Stimulated activated CD4-positive, alpha-beta T cell treated with anti-CD3 and anti-CD28 coated beads, Interleukin-1b, Interleukin-23, amount 100 ng/mL, for 1 hour (primary cell): ENCODE measurements at regions not wholly inside any gene's neighbourhood (a gene's known extent, or its start where the extent isn't known, plus 50 kb on each side); places are given as distances from the start of the nearest gene placed in this dataset.

Experiments
- DNase-seq, 2 donors: peaks; one replicate each; pipeline ENCODE4 v3.0.0-alpha.2; 2020; ENCODE audit warnings: low read depth in 2 of 2

DNA sequence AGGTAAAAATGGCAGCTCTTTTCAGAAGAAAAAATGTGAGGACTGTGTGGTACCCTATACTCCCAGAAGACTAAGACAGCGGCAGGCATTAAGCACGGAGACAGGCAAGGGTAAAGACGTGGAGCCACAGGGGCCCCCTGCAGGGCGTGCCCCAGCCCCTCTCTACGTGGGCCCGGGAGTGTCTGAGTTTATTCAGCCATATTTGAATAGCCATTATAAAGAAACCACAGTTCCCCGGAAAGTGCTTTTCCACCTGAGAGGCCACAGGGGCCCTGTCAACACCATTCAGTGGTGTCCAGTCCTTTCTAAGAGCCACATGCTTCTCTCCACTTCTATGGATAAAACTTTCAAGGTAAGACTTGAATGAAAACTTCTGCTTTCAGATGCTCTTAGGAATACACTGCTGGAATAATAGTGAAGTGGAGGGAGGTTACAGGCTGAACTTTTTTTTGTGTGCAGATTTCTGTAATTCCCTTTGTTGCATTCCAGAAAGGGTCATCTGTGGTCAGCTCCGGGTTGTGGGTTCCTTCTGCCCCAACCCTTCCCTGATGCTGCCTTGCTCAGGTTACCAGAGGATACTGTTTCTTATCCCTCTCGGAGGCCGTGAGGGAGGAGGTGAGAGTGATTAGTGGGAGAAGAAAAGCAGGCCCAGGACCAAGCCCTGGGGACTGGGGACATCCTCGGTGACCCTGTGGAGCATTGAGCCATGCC, 58.4 kb downstream of the SLC25A47 start:
- DNase-seq = no peak

DNA sequence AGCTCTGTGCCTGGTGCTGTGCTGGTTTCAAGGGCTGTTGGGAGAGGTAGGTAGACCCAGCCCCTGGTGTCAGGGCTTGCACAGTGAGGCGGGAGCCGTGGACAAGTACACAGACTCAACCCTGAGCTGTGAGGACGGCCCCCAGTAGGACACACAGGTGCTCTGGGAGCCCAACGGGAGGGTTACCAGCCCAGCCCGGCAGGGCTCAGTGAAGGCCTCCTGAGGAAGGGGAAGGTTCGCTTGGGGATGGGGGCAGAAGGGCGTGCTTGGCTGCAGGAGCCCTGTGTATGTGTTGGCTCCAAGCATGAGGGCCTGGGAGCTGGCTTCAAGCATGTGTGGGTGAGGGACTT, 58.9 kb downstream of the SLC25A47 start:
- no peak for DNase-seq

GRCh38 chr14:100383727-100384158, 60.6 kb downstream of the SLC25A47 start:
- peak; percentile 29 to 34 for DNase-seq

DNA sequence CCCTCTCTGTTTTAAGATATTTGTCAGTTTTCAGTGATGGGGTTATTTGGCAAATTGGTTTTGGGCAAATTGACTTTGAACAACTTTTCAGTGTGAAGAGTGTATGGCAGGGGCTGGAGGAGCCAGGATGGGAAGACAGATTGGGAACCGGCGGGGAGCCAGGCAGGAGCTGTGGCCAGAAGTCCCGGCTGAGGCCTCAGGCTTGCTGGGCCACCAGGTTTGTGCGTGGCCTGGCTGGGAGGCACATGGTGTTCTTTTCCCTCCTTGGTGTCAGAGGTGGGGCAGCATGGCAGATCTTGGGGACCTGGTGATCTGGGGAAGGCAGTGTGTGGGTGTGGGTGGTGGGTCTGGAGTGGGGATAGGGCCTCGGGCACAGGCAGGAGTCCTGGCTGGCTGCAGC, 61.1 kb downstream of the SLC25A47 start:
- DNase-seq = no peak

- DNase-seq = no peak
Measured at GRCh38 chr14:100384819-100385813, 62.0 kb downstream of the SLC25A47 start.

- no peak for DNase-seq
Measured at GRCh38 chr14:100386121-100386520, 63.0 kb downstream of the SLC25A47 start.

- no peak for DNase-seq
Measured at GRCh38 chr14:100386846-100387245, 63.7 kb downstream of the SLC25A47 start.

- DNase-seq = no peak
Measured at GRCh38 chr14:100387450-100387849, 64.3 kb downstream of the SLC25A47 start.

DNA sequence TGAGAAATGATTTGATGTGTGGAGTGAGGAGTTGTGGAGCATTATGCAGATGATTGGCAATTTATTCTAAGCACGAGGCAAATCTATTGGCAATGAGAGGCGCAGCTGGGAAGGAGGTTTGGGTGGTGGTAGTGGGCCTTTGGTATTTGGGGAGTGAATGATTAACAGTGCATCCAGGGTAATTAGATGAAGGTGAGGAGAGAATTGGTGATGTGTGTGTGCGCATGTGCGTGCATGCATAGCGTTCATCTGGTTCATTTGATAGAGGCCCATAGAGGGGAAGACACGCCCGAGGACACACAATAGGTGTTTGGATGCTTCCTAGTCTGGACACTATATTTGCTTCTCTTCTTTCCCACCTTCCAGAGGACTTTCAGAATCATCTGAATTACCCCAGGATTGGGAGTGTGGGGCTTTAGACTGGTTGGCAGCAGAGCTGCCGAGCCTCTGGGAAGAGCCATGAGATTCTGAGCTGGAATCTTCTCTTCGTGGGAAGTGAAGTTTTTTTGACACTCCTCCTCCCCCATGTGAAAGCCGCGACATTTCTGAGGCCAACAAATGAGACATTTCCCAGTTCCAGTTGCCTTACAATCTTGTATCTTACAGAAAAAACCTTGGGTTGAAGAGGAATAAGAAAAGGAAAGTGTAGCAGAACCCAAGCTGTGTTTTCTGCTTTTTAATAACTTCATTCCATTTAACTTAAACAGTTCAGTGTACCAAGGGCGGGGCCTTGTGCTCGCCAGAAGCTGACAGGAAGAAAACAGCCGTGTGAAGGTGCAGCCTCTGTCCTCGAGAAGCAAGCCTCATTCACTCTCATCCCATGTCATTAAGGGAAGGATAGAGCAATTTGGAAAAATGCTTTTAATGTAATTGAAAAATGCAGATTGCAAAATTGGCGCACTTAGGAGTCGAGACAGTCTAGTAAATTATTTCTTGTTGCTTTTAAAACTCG, 65.2 kb downstream of the SLC25A47 start:
- no peak for DNase-seq

- DNase-seq = no peak
Measured at GRCh38 chr14:100389497-100390104, 66.5 kb downstream of the SLC25A47 start.

- no peak for DNase-seq
Measured at GRCh38 chr14:100391173-100391572, 68.0 kb downstream of the SLC25A47 start.

GRCh38 chr14:100391724-100392123, 68.6 kb downstream of the SLC25A47 start:
- DNase-seq = no peak

DNA sequence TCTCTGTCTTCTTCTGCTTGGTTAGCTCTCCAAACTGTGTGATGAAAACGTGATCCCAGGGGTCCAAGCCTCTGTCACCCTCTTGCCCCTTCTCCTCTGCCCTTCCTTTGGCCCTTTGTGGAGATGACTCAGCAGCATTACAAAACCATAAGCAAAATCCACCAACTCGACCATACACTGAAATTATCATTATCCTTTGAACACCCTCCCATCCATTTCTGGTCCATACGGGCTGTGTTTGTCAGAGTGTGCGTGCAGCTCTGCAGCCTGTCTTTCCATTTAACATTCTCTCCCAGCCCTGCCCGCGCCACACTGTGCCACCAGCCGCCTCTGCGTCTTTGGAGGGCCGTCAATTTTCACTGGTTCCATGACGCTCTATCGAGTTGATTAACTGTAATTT, 69.2 kb downstream of the SLC25A47 start:
- DNase-seq = no peak

- DNase-seq = no peak
Measured at GRCh38 chr14:100393362-100393761, 70.2 kb downstream of the SLC25A47 start.

DNA sequence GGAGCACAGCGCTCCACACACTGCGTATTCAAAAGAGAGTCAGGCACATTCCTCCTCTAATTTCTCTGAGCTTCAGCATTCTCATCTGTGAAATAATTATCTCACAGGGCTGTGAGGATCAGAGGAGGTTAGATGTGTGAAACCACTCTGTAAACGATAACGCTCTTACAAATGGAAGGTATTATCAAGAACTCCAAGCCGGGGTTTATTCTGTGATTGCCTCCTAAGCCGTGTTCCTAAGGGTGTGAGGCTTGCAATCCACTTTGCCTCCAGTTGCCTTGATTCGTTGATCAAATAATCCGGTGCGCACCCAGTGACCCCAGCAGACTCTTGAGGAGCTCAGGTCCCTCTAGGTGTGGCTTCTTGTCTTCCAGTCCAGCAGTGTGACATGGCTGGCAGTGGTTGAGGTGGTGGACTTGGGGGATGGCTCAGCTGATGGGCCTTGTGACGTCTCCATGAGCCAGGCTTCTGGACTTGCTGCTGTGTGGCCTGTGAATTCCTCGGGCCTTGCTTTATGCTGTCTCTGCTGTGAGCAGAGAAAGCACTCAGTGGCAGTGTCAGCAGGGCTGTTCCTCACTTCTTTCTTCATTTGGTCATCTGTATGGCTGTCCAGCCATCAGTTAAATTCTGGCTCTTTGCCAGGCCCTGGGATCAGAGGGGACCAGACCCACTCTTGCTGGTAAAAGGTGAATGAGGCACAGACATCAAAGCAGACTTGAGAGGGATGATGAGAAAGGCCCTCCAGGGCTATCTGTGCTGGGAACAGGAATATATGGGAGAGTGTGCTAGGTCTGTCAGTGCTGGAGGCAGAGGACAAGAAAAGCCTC, 71.0 kb downstream of the SLC25A47 start:
- no peak for DNase-seq

DNA sequence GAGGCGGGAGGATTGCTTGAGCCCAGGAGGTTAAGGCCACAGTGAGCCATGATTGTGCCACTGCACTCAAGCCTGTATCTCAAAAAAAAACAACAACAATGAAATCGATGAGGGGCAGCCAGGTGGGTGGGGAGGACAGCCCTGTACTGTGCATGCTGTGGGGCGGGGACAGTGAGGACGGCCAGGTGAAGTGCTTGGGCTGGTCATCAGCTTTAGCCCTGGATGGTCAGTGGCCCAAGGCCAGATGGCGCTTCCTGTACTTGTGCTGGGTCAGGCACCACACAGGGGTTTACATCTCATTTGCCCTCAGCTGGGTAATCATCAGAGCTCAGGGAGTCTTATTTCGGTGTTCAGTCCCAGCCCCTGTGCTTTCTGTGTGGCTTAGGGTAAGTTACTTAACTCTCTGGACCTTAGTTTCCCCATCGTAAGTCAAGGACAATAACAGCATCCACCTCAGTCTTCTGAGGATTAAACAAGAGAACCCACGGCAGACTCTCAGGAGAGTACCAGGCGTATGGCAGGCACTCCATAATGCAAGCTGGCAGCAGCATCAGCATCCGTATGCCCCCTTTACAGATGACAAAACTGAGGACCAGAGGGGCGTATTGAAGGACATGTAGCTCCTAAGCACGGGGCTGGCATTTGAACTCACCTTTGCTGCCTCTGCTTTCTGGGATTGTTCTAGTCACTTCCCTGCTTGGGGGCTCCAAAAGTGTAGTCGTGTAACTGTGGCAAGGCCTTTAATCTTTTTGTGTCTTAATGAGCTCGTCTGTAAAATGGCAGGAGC, 71.9 kb downstream of the SLC25A47 start:
- DNase-seq = no peak

DNA sequence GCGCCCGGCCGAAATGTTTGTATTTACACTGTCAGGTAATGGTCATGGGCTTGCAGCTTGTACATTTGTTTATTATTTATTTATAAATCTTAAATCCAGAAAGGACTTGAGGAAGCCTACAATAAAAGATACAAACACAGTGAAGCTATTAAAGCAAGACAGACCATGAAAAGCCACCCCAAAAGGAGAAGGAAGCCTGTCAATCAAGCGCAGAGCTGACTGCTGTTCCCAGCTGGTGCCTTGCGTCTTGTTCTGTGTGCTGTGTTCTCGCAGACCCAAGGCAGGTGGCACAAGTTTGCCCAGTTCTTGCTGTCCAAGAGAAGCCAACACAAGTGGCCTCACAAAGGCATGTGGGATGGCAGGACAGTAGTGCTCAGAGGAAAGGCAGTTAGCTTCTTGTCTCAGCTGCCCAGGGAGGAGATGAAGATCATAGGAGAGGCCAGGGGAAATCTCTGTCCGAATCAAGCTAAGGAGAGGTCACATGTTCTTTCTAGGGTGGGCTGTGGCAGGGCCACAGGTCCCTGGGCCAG, 73.2 kb downstream of the SLC25A47 start:
- DNase-seq = no peak

DNA sequence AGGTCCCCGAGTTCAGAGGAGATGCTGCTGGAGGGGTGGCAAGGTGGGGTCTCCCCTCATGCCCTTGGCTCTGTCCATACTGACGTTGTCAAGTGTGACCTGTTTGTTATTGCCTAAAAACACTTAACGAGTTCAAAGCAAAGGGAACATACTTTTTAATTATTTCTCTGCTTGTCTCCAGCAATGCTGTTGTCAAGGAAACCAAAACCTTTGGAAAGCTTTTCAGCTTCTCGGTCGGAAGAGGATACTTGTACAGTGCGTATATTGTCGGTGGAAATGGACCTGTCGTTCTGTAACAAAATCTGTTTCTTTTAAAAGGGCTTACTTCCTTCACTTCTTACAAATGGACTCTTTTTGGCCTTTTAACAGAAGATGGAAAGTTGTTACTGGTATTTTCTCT, 73.9 kb downstream of the SLC25A47 start:
- DNase-seq = no peak

DNA sequence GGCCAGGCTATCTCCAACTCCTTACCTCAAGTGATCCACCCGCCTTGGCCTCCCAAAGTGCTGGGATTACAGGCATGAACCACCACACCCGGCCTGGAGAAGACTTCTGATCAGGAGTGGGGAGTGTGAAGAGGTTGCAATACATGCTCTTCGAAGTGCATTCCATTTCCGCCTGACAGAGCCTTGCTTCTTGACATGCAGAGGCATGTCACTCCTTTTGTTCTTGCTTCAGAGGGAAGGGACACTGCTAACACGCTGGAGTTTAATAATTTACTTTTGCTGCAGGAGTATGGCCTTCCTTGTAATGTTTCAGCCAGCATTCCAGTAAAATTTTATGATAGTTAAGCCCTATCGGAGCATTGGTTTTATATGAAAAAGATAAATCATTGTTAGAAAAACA, 74.9 kb downstream of the SLC25A47 start:
- no peak for DNase-seq
